ENCODE measurements at regions not wholly inside any gene's neighbourhood (a gene's known extent, or its start where the extent isn't known, plus 50 kb on each side); places are given as distances from the start of the nearest gene placed in this dataset.

- TF ChIP-seq, protein P1, sequence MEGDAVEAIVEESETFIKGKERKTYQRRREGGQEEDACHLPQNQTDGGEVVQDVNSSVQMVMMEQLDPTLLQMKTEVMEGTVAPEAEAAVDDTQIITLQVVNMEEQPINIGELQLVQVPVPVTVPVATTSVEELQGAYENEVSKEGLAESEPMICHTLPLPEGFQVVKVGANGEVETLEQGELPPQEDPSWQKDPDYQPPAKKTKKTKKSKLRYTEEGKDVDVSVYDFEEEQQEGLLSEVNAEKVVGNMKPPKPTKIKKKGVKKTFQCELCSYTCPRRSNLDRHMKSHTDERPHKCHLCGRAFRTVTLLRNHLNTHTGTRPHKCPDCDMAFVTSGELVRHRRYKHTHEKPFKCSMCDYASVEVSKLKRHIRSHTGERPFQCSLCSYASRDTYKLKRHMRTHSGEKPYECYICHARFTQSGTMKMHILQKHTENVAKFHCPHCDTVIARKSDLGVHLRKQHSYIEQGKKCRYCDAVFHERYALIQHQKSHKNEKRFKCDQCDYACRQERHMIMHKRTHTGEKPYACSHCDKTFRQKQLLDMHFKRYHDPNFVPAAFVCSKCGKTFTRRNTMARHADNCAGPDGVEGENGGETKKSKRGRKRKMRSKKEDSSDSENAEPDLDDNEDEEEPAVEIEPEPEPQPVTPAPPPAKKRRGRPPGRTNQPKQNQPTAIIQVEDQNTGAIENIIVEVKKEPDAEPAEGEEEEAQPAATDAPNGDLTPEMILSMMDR (IDR thresholded peaks at IDR 0.05; ENCODE audit: insufficient read depth, low read length), result no peak
- H3K4me3 ChIP-seq (ENCODE audit: low read depth, low read length), result no peak overlapping the region
- no peak for DNase-seq (ENCODE audit: low read depth)
These were observed 896.3 kb upstream of the HS3ST1 start for GRCh38 chr4:12324965-12325364.

GRCh38 chr4:12319765-12320164 is 891.1 kb upstream of the HS3ST1 start:
- peak; percentile 52 for DNase-seq (ENCODE audit: low read depth)
- TF ChIP-seq, protein P1 (IDR thresholded peaks at IDR 0.05; ENCODE audit: insufficient read depth, low read length), result no peak
- no peak overlapping the region for H3K4me3 ChIP-seq (ENCODE audit: low read depth, low read length)

DNA sequence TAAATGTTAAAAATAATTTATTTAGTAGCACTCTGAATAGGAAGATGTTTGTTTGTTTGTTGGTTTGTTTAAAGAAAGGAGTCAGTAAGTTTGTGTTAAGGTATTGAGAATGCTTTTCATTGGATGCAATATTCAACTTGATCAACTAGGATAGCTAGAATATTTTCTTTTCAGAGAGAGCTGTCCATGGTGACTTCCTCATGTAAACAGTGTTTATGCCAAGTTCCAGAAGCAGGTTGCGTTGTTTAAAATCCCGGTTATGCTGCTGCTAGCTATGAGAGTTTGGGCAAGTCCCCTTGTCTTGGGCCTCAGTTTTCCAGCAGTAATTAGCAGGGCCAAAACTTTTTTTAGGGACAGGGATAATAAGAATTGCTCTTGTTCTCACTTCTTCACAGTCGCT is 876.2 kb upstream of the HS3ST1 start:
- no peak overlapping the region for H3K4me3 ChIP-seq (ENCODE audit: low read depth, low read length)
- no peak for DNase-seq (ENCODE audit: low read depth)
- TF ChIP-seq, protein P1 (IDR thresholded peaks at IDR 0.05; ENCODE audit: insufficient read depth, low read length), result no peak

GRCh38 chr4:12296366-12296765 is 867.7 kb upstream of the HS3ST1 start:
- no peak for DNase-seq (ENCODE audit: low read depth)
- TF ChIP-seq, protein P1 (IDR thresholded peaks at IDR 0.05; ENCODE audit: insufficient read depth, low read length), result no peak
- no peak overlapping the region for H3K4me3 ChIP-seq (ENCODE audit: low read depth, low read length)

- TF ChIP-seq, protein P1 (IDR thresholded peaks at IDR 0.05; ENCODE audit: insufficient read depth, low read length), result no peak
- no peak for DNase-seq (ENCODE audit: low read depth)
- H3K4me3 ChIP-seq (ENCODE audit: low read depth, low read length), result no peak overlapping the region
These were observed 865.3 kb upstream of the HS3ST1 start for GRCh38 chr4:12293906-12294525.

- DNase-seq (ENCODE audit: low read depth), result no peak
- no peak overlapping the region for H3K4me3 ChIP-seq (ENCODE audit: low read depth, low read length)
- TF ChIP-seq, protein P1 (IDR thresholded peaks at IDR 0.05; ENCODE audit: insufficient read depth, low read length), result no peak
These were observed 857.7 kb upstream of the HS3ST1 start for GRCh38 chr4:12286351-12286750.

DNA sequence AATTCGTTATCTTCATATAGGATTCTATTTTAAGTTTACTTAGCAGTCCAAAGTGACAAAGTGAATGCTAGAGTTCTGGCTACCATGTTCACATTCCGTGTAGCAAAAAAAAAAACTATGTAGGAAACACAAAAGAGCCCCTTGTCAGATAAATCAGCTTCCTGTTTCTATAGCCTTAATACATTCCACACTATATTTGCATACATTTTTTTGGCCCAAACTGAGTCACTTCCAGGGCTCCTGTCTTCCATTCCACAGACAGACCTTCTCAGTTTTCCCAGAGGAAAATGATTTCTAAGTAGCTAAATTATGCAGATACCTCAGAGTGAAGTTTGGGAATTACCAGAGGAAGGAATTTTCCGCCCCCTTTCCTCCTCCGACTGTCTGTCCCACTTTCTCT is 841.9 kb upstream of the HS3ST1 start:
- peak; percentile 4 for DNase-seq (ENCODE audit: low read depth)
- TF ChIP-seq, protein P1 (IDR thresholded peaks at IDR 0.05; ENCODE audit: insufficient read depth, low read length), result no peak
- H3K4me3 ChIP-seq (ENCODE audit: low read depth, low read length), result no peak overlapping the region
